Common myeloid progenitor, CD34-positive (primary cell): ENCODE measurements at regions not wholly inside any gene's neighbourhood (a gene's known extent, or its start where the extent isn't known, plus 50 kb on each side); places are given as distances from the start of the nearest gene placed in this dataset.
"Not testable (repeated sequence)": the region's sequence is repeated elsewhere in the genome, so short reads cannot be mapped to it uniquely, and the experiment has no call there.

ENCODE experiments used
- CTCF ChIA-PET: fragments of 350-600 bp; sonication (Branson Sonifier 250); formaldehyde crosslinking; loops from one replicate; lab custom pipeline; 2021; ENCODE audit warnings: antibody characterized with exemption; lab: Charles Lee
- POLR2A ChIA-PET: fragments of 350-600 bp; sonication (Branson Sonifier 250); formaldehyde crosslinking; loops from one replicate; lab custom pipeline; 2021; ENCODE audit warnings: antibody characterized with exemption; lab: Charles Lee
- DNase-seq, 3 donors: peaks; one replicate each; pipeline versions ENCODE4 v3.0.0 to v3.0.0-alpha.2; 2013
- H3K27ac ChIP-seq, 2 experiments: 1 replicate in 1 of 2; 2 replicates in 1 of 2; pipeline ENCODE4 v1.7.0; 2013; ENCODE audit warnings: inconsistent platforms in 2 of 2, low read length in 2 of 2, mild to moderate bottlenecking in 2 of 2, low read depth in 1 of 2, moderate library complexity in 1 of 2; ENCODE audit not compliant: severe bottlenecking in 2 of 2, insufficient read depth in 1 of 2, poor library complexity in 1 of 2
- H3K27me3 ChIP-seq, 5 experiments: replicated peaks in 2 of 5; 1 replicate in 3 of 5; 2 replicates in 2 of 5; pipeline versions ENCODE4 v1.6.1 to v1.7.0; 2013; ENCODE audit warnings: low read length in 4 of 5, mild to moderate bottlenecking in 2 of 5, moderate library complexity in 2 of 5, inconsistent platforms in 1 of 5; ENCODE audit not compliant: insufficient read depth in 5 of 5, control insufficient read depth in 4 of 5
- H3K36me3 ChIP-seq, 4 experiments: 1 replicate in 2 of 4; 2 replicates in 2 of 4; pipeline versions ENCODE4 v1.6.1 to v1.7.0; 2013; ENCODE audit warnings: low read length in 3 of 4, control low read depth in 1 of 4, mild to moderate bottlenecking in 1 of 4; ENCODE audit not compliant: control insufficient read depth in 4 of 4, insufficient read depth in 4 of 4
- H3K4me1 ChIP-seq, 4 experiments: 1 replicate in 3 of 4; 2 replicates in 1 of 4; pipeline versions ENCODE4 v1.6.1 to v1.7.1; 2013; ENCODE audit warnings: low read length in 3 of 4, mild to moderate bottlenecking in 3 of 4, control low read depth in 1 of 4, inconsistent platforms in 1 of 4, moderate library complexity in 1 of 4; ENCODE audit not compliant: control insufficient read depth in 4 of 4, insufficient read depth in 4 of 4; ENCODE audit errors: control extremely low read depth in 1 of 4
- H3K4me3 ChIP-seq, 7 experiments: 1 replicate in 4 of 7; 2 replicates in 3 of 7; pipeline versions ENCODE4 v1.5.1 to v1.7.0; 2013; ENCODE audit warnings: mild to moderate bottlenecking in 7 of 7, low read length in 6 of 7, moderate library complexity in 6 of 7, inconsistent platforms in 2 of 7, low read depth in 2 of 7, control low read depth in 1 of 7; ENCODE audit not compliant: insufficient read depth in 4 of 7, control insufficient read depth in 1 of 7; ENCODE audit errors: extremely low read depth in 1 of 7
- H3K9me3 ChIP-seq, 5 experiments: 1 replicate in 4 of 5; 2 replicates in 1 of 5; pipeline versions ENCODE4 v1.6.1 to v1.7.1; 2013; ENCODE audit warnings: low read length in 4 of 5, mild to moderate bottlenecking in 2 of 5, inconsistent platforms in 1 of 5, low read depth in 1 of 5, moderate library complexity in 1 of 5; ENCODE audit not compliant: control insufficient read depth in 4 of 5, insufficient read depth in 2 of 5; ENCODE audit errors: control extremely low read depth in 1 of 5
- WGBS: methylation state at CpG from one replicate; pipeline ENCODE4 v1.1.5; 2013; ENCODE audit not compliant: insufficient coverage; 5-methylcytosine and 5-hydroxymethylcytosine counted together

DNA sequence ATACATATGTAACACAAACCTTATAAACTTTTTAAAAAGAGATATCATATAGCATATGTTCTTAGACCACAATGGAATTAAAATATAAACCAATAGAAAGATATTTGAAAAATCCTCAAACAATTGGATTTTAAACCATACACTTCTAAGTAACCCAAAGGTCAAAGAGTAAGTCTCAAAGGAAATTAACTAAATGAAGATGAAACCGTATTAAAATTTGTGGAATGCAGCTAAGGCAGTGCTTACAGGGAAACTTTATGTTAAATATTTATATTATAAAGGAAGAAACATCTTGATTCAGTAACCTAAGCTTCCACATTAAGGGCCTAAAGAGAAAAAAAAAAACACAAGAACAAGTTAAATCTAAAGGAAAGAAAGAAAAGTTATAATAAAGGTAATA lies 966.1 kb downstream of the SLC4A3 start:
- DNase-seq = no peak
- Histone ChIP-seq H3K9me3 (no peaks in the 10 kb centered on the region), H3K27me3 (no peaks in the 10 kb centered on the region), H3K27ac (no peak overlapping the region), H3K4me3 (no peak overlapping the region), H3K4me1 (no peaks in the 10 kb centered on the region), H3K36me3 (no peaks in the 10 kb centered on the region)
- no CpG with 5 or more reads among the region's 1 CpG for WGBS
- ChIA-PET POLR2A (no interaction called here), CTCF (no interaction called here)

DNA sequence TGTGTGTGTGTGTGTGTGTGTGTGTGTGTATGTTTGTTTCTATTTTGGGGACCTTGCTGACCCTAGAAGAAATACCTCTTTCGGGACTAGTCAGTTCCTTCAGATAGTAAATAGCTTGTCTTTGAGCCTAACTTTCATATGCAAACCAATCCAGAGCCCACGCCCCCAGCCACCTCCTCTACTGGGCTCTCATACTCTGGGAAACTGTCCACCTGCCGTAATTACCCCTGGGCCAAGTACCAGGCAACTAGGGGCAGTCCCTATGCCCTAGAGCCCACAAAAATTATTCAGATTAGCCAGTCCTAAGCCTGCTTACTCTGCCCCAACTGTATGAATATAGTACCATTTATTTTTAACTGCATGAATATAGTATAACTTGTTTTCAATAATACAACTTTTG lies 970.4 kb downstream of the EPHA4 start:
- 89% methylated on average over 1 of the region's 3 CpGs for WGBS
- CTCF ChIA-PET = no interaction called here

DNA sequence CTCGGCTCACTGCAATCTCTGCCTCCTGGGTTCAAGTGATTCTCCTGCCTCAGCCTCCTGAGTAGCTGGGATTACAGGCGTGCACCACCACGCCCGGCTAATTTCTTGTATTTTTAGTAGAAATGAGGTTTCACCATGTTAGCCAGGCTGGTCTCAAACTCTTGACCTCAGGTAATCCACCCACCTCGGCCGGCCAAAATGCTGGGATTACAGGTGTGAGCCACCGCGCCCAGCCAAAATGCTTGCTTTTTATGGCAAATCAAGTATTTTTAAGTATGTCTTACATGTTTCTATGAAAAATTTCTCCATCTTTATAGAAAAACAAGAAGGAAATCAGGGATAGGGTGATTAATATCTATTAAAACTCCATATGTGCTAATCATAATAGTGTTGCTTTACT lies 959.1 kb downstream of the EPHA4 start:
- WGBS = no CpG with 5 or more reads among the region's 8 CpGs
- not testable (repeated sequence) for H3K36me3 ChIP-seq

More for the DNA sequence above, 970.4 kb downstream of the EPHA4 start:
- Histone ChIP-seq H3K9me3 (no peaks in the 10 kb centered on the region), H3K4me3 (no peak overlapping the region), H3K27ac (no peak overlapping the region), H3K27me3 (no peaks in the 10 kb centered on the region), H3K4me1 (no peaks in the 10 kb centered on the region), H3K36me3 (no peaks in the 10 kb centered on the region)
- no peak for DNase-seq
- POLR2A ChIA-PET = no interaction called here

DNA sequence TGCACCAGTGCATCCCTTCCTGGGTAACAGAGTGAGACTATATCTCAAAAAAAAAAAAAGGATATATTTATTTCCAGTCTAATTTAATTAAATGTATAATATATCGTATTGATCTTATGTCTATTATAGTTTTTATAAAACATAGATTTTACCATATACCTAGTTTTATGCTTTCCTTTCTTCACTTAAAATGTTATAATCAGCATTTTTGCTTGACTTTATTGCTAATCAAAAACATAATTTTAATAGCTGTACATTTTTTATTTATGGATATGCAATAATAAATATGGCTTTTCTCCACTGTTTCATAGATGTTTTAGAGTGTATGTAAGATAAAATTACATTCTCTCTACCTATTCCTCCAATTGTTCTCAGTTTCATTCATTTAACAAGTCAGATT lies 958.0 kb downstream of the EPHA4 start:
- WGBS = no CpG with 5 or more reads among the region's 1 CpG

More for the DNA sequence above, 959.1 kb downstream of the EPHA4 start:
- H3K27ac ChIP-seq, CTCF ChIA-PET, H3K9me3 ChIP-seq, H3K4me1 ChIP-seq, DNase-seq, POLR2A ChIA-PET, H3K27me3 ChIP-seq, H3K4me3 ChIP-seq: not testable (repeated sequence)

DNA sequence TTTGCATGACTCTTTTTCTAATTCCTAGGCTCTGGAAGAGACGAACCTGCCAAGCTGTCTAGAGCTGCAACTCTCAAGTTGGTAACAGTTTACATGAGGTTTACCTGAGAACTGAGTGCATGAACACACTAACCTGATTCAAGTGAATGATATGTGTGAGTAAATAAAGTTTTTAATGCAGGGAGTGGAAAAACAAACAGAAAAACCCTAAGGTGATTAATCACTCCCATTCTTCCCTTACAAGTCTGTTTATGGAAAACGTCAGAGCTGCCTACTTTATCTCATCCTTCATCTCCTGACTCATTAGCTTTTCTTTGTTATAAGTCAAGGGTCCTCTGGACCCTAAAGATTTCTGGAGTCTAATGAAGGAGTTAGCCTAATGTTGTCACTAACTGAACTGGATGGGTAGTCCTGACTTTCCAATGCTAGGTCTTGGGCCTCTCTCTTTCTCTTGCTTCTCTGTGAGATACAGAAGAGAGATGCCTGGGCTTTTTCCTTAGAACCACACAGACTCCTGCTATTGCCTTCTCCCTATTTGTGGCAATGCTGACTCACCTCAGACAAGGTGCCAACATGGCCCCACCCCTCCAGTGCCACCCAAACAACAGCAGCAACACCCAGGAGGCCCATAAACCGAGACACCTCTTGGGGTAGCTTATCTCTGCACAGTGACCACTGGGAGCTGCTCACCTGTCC lies 952.4 kb downstream of the EPHA4 start:
- ChIA-PET CTCF (no interaction called here), POLR2A (no interaction called here)
- H3K9me3 ChIP-seq = no peaks in the 10 kb centered on the region
- no peak for DNase-seq
- H3K36me3 ChIP-seq = no peaks in the 10 kb centered on the region
- no peaks in the 10 kb centered on the region for H3K27me3 ChIP-seq
- H3K4me1 ChIP-seq = no peaks in the 10 kb centered on the region
- H3K4me3 ChIP-seq = no peak overlapping the region
- H3K27ac ChIP-seq = no peak overlapping the region
- 82% methylated on average over 3 of the region's 3 CpGs for WGBS

More for the DNA sequence above, 958.0 kb downstream of the EPHA4 start:
- no peaks in the 10 kb centered on the region for H3K9me3 ChIP-seq
- no peak overlapping the region for H3K27ac ChIP-seq
- H3K4me1 ChIP-seq = no peaks in the 10 kb centered on the region
- H3K36me3 ChIP-seq = no peaks in the 10 kb centered on the region
- H3K27me3 ChIP-seq = no peaks in the 10 kb centered on the region
- DNase-seq = no peak
- CTCF ChIA-PET = no interaction called here
- POLR2A ChIA-PET = no interaction called here
- H3K4me3 ChIP-seq = no peak overlapping the region

DNA sequence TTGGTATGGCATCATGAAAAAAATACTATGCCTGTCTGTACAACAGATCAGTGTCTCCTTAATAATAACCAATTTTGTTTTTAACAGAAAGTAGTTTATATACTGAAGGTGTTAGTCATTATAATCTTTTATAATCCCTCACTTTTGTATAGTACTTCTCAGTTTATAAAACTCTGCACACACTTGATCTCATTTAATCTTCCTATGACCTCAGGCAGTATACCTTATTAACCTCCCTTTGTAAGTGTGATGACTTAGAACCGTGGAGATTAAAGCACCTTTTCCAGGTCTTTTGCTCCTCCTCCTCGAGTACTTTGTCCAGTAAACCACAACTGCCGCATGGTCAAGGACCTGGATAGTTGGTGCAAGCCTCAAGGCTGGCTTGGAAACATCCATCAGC lies 945.5 kb downstream of the EPHA4 start:
- H3K27me3 ChIP-seq = peaks cover 0 to 3% (median 0%) of the 10 kb centered on the region in 5 experiments
- peak in 1 of 3 donors; percentile 0 for DNase-seq
- WGBS = 94% methylated on average over 3 of the region's 3 CpGs
- no peaks in the 10 kb centered on the region for H3K36me3 ChIP-seq
- H3K4me1 ChIP-seq = no peaks in the 10 kb centered on the region
- H3K27ac ChIP-seq = no peak overlapping the region
- CTCF ChIA-PET = no interaction called here
- no peak overlapping the region for H3K4me3 ChIP-seq
- POLR2A ChIA-PET = no interaction called here
- H3K9me3 ChIP-seq = no peaks in the 10 kb centered on the region

DNA sequence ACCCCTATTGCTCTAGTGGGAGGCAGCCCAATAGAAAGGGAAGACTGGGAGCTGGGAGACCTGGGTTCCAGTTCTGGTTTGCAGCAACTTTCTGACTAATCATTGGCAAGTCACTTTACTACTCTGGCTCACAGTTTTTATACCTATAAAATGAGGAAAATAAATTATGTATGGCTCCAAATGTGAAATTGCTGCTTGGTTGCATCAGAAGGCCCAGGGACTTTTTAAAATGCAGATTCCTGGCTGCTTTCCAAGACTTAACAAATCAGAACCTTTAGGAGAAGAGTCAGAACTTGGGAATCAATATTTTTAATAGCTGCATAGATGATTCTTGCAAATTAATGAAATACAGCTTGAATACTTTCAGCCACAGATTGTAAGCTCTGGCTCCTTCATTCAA lies 943.9 kb downstream of the EPHA4 start:
- DNase-seq = no peak
- no peak overlapping the region for H3K27ac ChIP-seq
- CTCF ChIA-PET = no interaction called here
- H3K9me3 ChIP-seq = no peaks in the 10 kb centered on the region
- no peak overlapping the region for H3K4me3 ChIP-seq
- H3K36me3 ChIP-seq = no peaks in the 10 kb centered on the region
- H3K27me3 ChIP-seq = peaks cover 0 to 3% (median 0%) of the 10 kb centered on the region in 5 experiments
- POLR2A ChIA-PET = no interaction called here
- H3K4me1 ChIP-seq = no peaks in the 10 kb centered on the region
